Natural killer cell (primary cell): ENCODE measurements at regions not wholly inside any gene's neighbourhood (a gene's known extent, or its start where the extent isn't known, plus 50 kb on each side); places are given as distances from the start of the nearest gene placed in this dataset.

Source experiments
- ATAC-seq, 3 donors: fragments of 150-1000 bp in 2 of 3; fragments of 200-7000 bp in 1 of 3; cut with Tn5 transposase; 1 replicate in 1 of 3; 2 replicates in 2 of 3; pipeline ENCODE4 v1.10.0; 2021; ENCODE audit warnings: mild to moderate bottlenecking in 2 of 3, moderate library complexity in 2 of 3
- DNase-seq, 2 donors: peaks; one replicate each; pipeline versions ENCODE4 v3.0.0 to v3.0.0-alpha.2; 2013 to 2021; ENCODE audit warnings: mixed read lengths in 1 of 2
- H3K27ac ChIP-seq: one replicate; pipeline ENCODE4 v1.5.1; 2013; ENCODE audit warnings: mild to moderate bottlenecking, low read length
- H3K27me3 ChIP-seq: one replicate; pipeline ENCODE4 v1.6.1; 2013; ENCODE audit warnings: low read length; ENCODE audit not compliant: control insufficient read depth, insufficient read depth
- H3K36me3 ChIP-seq: one replicate; pipeline ENCODE4 v1.6.1; 2013; ENCODE audit warnings: low read length; ENCODE audit not compliant: control insufficient read depth, insufficient read depth
- H3K4me1 ChIP-seq: one replicate; pipeline ENCODE4 v1.6.1; 2013; ENCODE audit warnings: low read length; ENCODE audit not compliant: control insufficient read depth, insufficient read depth
- H3K4me3 ChIP-seq: one replicate; pipeline ENCODE4 v1.5.1; 2013; ENCODE audit warnings: low read length
- H3K9me3 ChIP-seq: one replicate; pipeline ENCODE4 v1.6.1; 2013; ENCODE audit warnings: low read length; ENCODE audit not compliant: control insufficient read depth, insufficient read depth
- H3K27ac Mint-ChIP-seq, 2 donors: one replicate each; pipeline ENCODE4 v1.8.0; 2022; ENCODE audit warnings: mild to moderate bottlenecking in 2 of 2, mixed read lengths in 2 of 2, moderate library complexity in 1 of 2
- H3K27me3 Mint-ChIP-seq, 2 donors: one replicate each; pipeline ENCODE4 v1.8.0; 2022; ENCODE audit warnings: low read depth in 2 of 2, mixed read lengths in 2 of 2
- H3K36me3 Mint-ChIP-seq: one replicate; pipeline ENCODE4 v1.8.0; 2022; ENCODE audit warnings: mixed read lengths
- H3K4me1 Mint-ChIP-seq, 2 donors: one replicate each; pipeline ENCODE4 v1.8.0; 2022; ENCODE audit warnings: mixed read lengths in 2 of 2
- H3K4me3 Mint-ChIP-seq: one replicate; pipeline ENCODE4 v1.8.0; 2022; ENCODE audit warnings: mild to moderate bottlenecking, moderate library complexity, mixed read lengths
- H3K9me3 Mint-ChIP-seq, 2 donors: one replicate each; pipeline ENCODE4 v1.8.0; 2022; ENCODE audit warnings: mixed read lengths in 2 of 2
- WGBS: methylation state at CpG from one replicate; pipeline ENCODE4 v1.1.7; 2013; ENCODE audit warnings: missing lambda C conversion rate; ENCODE audit not compliant: insufficient coverage; 5-methylcytosine and 5-hydroxymethylcytosine counted together
- intact Hi-C: fragments of 100-400 bp; cut with micrococcal nuclease; formaldehyde crosslinking; loops from one replicate; pipeline ENCODE4 v1.14.2; 2022
- TF ChIP-seq, protein P1 (sequence below): fragments of 200-600 bp; IDR thresholded peaks from one replicate; pipeline ENCODE4 v1.8.0; 2022; ENCODE audit warnings: antibody characterized with exemption

GRCh38 chr6:153673225-153673624, 365.8 kb upstream of the OPRM1 start:
- H3K4me1 Mint-ChIP-seq = no peaks in the 10 kb centered on the region
- no peaks in the 10 kb centered on the region for H3K27me3 Mint-ChIP-seq
- no peaks in the 10 kb centered on the region for H3K36me3 Mint-ChIP-seq
- no CpG with 5 or more reads among the region's 2 CpGs for WGBS
- Histone ChIP-seq H3K27me3 (no peaks in the 10 kb centered on the region), H3K9me3 (no peaks in the 10 kb centered on the region), H3K4me1 (no peaks in the 10 kb centered on the region), H3K27ac (no peak overlapping the region), H3K4me3 (no peak overlapping the region), H3K36me3 (no peaks in the 10 kb centered on the region)
- ATAC-seq = no peak
- no peak for DNase-seq
- TF ChIP-seq, protein P1, sequence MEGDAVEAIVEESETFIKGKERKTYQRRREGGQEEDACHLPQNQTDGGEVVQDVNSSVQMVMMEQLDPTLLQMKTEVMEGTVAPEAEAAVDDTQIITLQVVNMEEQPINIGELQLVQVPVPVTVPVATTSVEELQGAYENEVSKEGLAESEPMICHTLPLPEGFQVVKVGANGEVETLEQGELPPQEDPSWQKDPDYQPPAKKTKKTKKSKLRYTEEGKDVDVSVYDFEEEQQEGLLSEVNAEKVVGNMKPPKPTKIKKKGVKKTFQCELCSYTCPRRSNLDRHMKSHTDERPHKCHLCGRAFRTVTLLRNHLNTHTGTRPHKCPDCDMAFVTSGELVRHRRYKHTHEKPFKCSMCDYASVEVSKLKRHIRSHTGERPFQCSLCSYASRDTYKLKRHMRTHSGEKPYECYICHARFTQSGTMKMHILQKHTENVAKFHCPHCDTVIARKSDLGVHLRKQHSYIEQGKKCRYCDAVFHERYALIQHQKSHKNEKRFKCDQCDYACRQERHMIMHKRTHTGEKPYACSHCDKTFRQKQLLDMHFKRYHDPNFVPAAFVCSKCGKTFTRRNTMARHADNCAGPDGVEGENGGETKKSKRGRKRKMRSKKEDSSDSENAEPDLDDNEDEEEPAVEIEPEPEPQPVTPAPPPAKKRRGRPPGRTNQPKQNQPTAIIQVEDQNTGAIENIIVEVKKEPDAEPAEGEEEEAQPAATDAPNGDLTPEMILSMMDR = no peak
- intact Hi-C loops = no loop called here
- no peak overlapping the region for H3K27ac Mint-ChIP-seq
- peaks cover 8 to 10% of the 10 kb centered on the region in 2 donors for H3K9me3 Mint-ChIP-seq
- no peak overlapping the region for H3K4me3 Mint-ChIP-seq

GRCh38 chr6:153670403-153671026, 368.5 kb upstream of the OPRM1 start:
- no peaks in the 10 kb centered on the region for H3K4me1 Mint-ChIP-seq
- intact Hi-C loops = no loop called here
- H3K36me3 Mint-ChIP-seq = no peaks in the 10 kb centered on the region

GRCh38 chr6:153668758-153669157, 370.3 kb upstream of the OPRM1 start:
- ATAC-seq (no peak), DNase-seq (no peak)
- H3K36me3 Mint-ChIP-seq = no peaks in the 10 kb centered on the region
- TF ChIP-seq, protein P1 = no peak
- H3K27me3 Mint-ChIP-seq = no peaks in the 10 kb centered on the region
- Histone ChIP-seq H3K36me3 (no peaks in the 10 kb centered on the region), H3K4me3 (no peak overlapping the region), H3K9me3 (no peaks in the 10 kb centered on the region), H3K27ac (no peak overlapping the region), H3K4me1 (no peaks in the 10 kb centered on the region), H3K27me3 (no peaks in the 10 kb centered on the region)
- intact Hi-C loops = no loop called here
- WGBS = 100% methylated on average over 1 of the region's 1 CpG
- no peak overlapping the region for H3K27ac Mint-ChIP-seq
- peaks cover 3 to 11% of the 10 kb centered on the region in 2 donors for H3K9me3 Mint-ChIP-seq
- H3K4me1 Mint-ChIP-seq = no peaks in the 10 kb centered on the region
- no peak overlapping the region for H3K4me3 Mint-ChIP-seq

More at GRCh38 chr6:153670403-153671026, 368.5 kb upstream of the OPRM1 start:
- no peaks in the 10 kb centered on the region for H3K4me1 ChIP-seq
- no peaks in the 10 kb centered on the region for H3K27me3 ChIP-seq
- no peak overlapping the region for H3K27ac ChIP-seq
- H3K36me3 ChIP-seq = no peaks in the 10 kb centered on the region
- TF ChIP-seq, protein P1 = no peak
- ATAC-seq = no peak
- 86% methylated on average over 4 of the region's 4 CpGs for WGBS
- H3K27ac Mint-ChIP-seq = no peak overlapping the region
- H3K4me3 Mint-ChIP-seq = no peak overlapping the region
- H3K9me3 Mint-ChIP-seq = peaks cover 3 to 10% of the 10 kb centered on the region in 2 donors
- no peak for DNase-seq
- no peaks in the 10 kb centered on the region for H3K9me3 ChIP-seq
- no peaks in the 10 kb centered on the region for H3K27me3 Mint-ChIP-seq
- H3K4me3 ChIP-seq = no peak overlapping the region

DNA sequence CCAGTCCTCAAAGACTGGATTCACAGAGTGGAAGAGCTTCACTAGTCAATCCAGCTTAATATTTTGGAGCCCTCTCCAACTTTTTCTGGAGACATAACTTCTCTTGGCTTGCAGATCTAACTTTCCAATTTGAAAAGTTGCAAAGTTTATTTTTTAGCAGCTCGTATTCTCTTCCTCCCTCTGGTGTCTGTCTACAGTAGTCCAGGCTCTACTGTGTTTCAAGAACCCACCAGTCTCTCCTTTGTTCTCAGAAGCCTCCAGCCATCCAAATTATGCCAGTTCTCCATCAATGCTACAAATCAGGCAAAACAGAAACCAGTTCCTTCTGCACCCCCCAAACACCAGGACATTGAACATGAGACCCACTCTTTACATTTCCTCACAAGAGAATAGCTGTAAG, 376.1 kb upstream of the OPRM1 start:
- no peak overlapping the region for H3K27ac Mint-ChIP-seq
- Histone ChIP-seq H3K27me3 (no peaks in the 10 kb centered on the region), H3K4me1 (no peaks in the 10 kb centered on the region), H3K27ac (no peak overlapping the region), H3K36me3 (no peaks in the 10 kb centered on the region), H3K4me3 (no peak overlapping the region), H3K9me3 (no peaks in the 10 kb centered on the region)
- H3K9me3 Mint-ChIP-seq = peaks cover 10 to 14% of the 10 kb centered on the region in 2 donors
- H3K27me3 Mint-ChIP-seq = no peaks in the 10 kb centered on the region
- TF ChIP-seq, protein P1 = no peak
- H3K36me3 Mint-ChIP-seq = no peaks in the 10 kb centered on the region
- no peak overlapping the region for H3K4me3 Mint-ChIP-seq
- H3K4me1 Mint-ChIP-seq = no peaks in the 10 kb centered on the region
- intact Hi-C loops = no loop called here
- WGBS = 76% methylated on average over 1 of the region's 1 CpG
- ATAC-seq (no peak), DNase-seq (no peak)
